Ishikawa (cell line): ENCODE measurements at regions not wholly inside any gene's neighbourhood (a gene's known extent, or its start where the extent isn't known, plus 50 kb on each side); places are given as distances from the start of the nearest gene placed in this dataset.

Experiments used
- CEBPB ChIP-seq: IDR thresholded peaks from 2 replicates; pipeline ENCODE4 v1.6.1; 2012
- EGR1 ChIP-seq: IDR thresholded peaks from 2 replicates; pipeline ENCODE4 v1.6.1; 2012
- EP300 ChIP-seq: IDR thresholded peaks from 2 replicates; pipeline ENCODE4 v1.6.1; 2012; ENCODE audit warnings: borderline replicate concordance
- MAX ChIP-seq: IDR thresholded peaks from 2 replicates; pipeline ENCODE4 v1.6.1; 2012
- NFIC ChIP-seq: IDR thresholded peaks from 2 replicates; pipeline ENCODE4 v1.6.1; 2012
- REST ChIP-seq: IDR thresholded peaks from 2 replicates; pipeline ENCODE4 v1.6.1; 2012; ENCODE audit warnings: low read depth, mild to moderate bottlenecking
- TCF12 ChIP-seq: IDR thresholded peaks from 2 replicates; pipeline ENCODE4 v1.6.1; 2012; ENCODE audit warnings: low read depth
- USF1 ChIP-seq: IDR thresholded peaks from 2 replicates; pipeline ENCODE4 v1.6.1; 2012
- YY1 ChIP-seq: IDR thresholded peaks from 2 replicates; pipeline ENCODE4 v1.6.1; 2012; ENCODE audit warnings: low read depth

DNA sequence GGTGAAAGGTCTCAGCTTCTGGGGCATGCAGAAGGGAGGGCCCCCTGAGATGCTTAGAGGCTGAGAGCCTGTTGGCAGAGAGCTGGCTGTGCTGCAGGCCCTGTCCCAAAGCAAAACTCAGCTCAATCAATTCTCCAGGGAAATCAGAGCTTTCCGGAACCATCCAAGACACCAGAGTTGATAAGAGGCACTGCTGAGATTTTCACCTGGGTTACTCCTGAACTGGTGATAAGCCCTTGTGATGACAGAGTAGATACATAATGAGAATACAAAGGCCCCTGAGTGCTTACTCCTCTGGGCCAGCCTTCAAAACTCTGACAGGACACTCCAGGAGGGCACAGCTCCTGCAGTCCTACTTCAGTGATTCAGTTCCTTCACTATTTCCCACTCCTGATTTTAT, 63.9 kb downstream of the ARL6IP4 start:
- TF ChIP-seq NFIC (no peak), MAX (no peak), EP300 (no peak), TCF12 (no peak), YY1 (no peak), REST (no peak), CEBPB (no peak), USF1 (no peak), EGR1 (no peak)
